Thyroid gland (tissue), 4 donors: ENCODE measurements at regions not wholly inside any gene's neighbourhood (a gene's known extent, or its start where the extent isn't known, plus 50 kb on each side); places are given as distances from the start of the nearest gene placed in this dataset.
"Not testable (repeated sequence)": the region's sequence is repeated elsewhere in the genome, so short reads cannot be mapped to it uniquely, and the experiment has no call there.

Source experiments
- CTCF ChIP-seq, 6 experiments: fragments of 200-600 bp in 3 of 6; fragments of 450-650 bp in 3 of 6; sonication (generic) in 3 of 6; IDR thresholded peaks; one replicate each; pipeline ENCODE4 v1.5.1; 2016 to 2019; ENCODE audit warnings: antibody characterized with exemption in 6 of 6, mild to moderate bottlenecking in 2 of 6, inconsistent platforms in 1 of 6, moderate library complexity in 1 of 6
- POLR2A ChIP-seq, 2 donors: fragments of 450-650 bp; IDR thresholded peaks; one replicate each; pipeline ENCODE4 v1.6.1; 2017; ENCODE audit warnings: antibody characterized with exemption in 2 of 2, mild to moderate bottlenecking in 2 of 2, moderate library complexity in 1 of 2

- TF ChIP-seq CTCF, POLR2A (IDR thresholded peaks at IDR 0.05): not testable (repeated sequence)
These were observed 153.1 kb upstream of the CDK13 start for GRCh38 chr7:39796947-39797346.
